Endothelial cell of umbilical vein (primary cell): ENCODE measurements at regions not wholly inside any gene's neighbourhood (a gene's known extent, or its start where the extent isn't known, plus 50 kb on each side); places are given as distances from the start of the nearest gene placed in this dataset.

Experiments
- BruUV-seq: library from RNA; stranded (reverse); fragments of 400-500 nt; replicated peaks from 2 replicates; lab custom pipeline; 2021; lab: Mats Ljungman, UMichigan
- CTCF ChIA-PET: fragments of 300-600, 350-600 bp; sonication (Branson Sonifier 250); formaldehyde crosslinking; loops from one replicate; lab custom pipeline; 2021; ENCODE audit warnings: antibody characterized with exemption, inconsistent platforms; lab: Charles Lee
- POLR2A ChIA-PET: fragments of 300-600, 350-600 bp; sonication (Branson Sonifier 250); formaldehyde crosslinking; loops from one replicate; lab custom pipeline; 2021; ENCODE audit warnings: antibody characterized with exemption, inconsistent platforms; lab: Charles Lee
- DNase-seq: peaks from one replicate; pipeline ENCODE4 v3.0.0-alpha.2; 2011; ENCODE audit warnings: low read depth, low spot score
- FAIRE-seq: peaks from 2 replicates; lab custom pipeline; 2011; peaks lifted over from hg19 to GRCh38; lab: Jason Lieb, UNC
- H2AFZ ChIP-seq: 2 replicates; pipeline ENCODE4 v1.6.0; 2012; ENCODE audit warnings: low read depth, low read length, control low read depth, inconsistent platforms
- H3K27ac ChIP-seq: 2 replicates; pipeline ENCODE4 v1.5.1; 2011; ENCODE audit warnings: low read depth, mild to moderate bottlenecking, control low read depth, low read length, moderate library complexity; ENCODE audit not compliant: insufficient read depth
- H3K27me3 ChIP-seq, 2 experiments: 2 replicates each; pipeline versions ENCODE4 v1.6.0 to v1.6.1; 2011; ENCODE audit warnings: low read length in 2 of 2, mixed read lengths in 1 of 2; ENCODE audit not compliant: control insufficient read depth in 2 of 2, insufficient read depth in 2 of 2
- H3K36me3 ChIP-seq, 2 experiments: 2 replicates in 1 of 2; 3 replicates in 1 of 2; pipeline ENCODE4 v1.5.1; 2011; ENCODE audit warnings: low read length in 2 of 2, mild to moderate bottlenecking in 1 of 2, moderate library complexity in 1 of 2; ENCODE audit not compliant: control insufficient read depth in 2 of 2, insufficient read depth in 2 of 2; ENCODE audit errors: extremely low read depth in 1 of 2
- H3K4me1 ChIP-seq: 3 replicates; pipeline ENCODE4 v1.5.1; 2011; ENCODE audit warnings: mild to moderate bottlenecking, low read length; ENCODE audit not compliant: control insufficient read depth, insufficient read depth; ENCODE audit errors: extremely low read depth
- H3K4me2 ChIP-seq: 2 replicates; pipeline ENCODE4 v1.6.1; 2011; ENCODE audit warnings: low read length, control low read depth, mixed read lengths; ENCODE audit not compliant: insufficient read depth
- H3K4me3 ChIP-seq, 3 experiments: fragments of 200-600 bp in 1 of 3; sonication (generic), shearing (Covaris generic) in 1 of 3; replicated peaks in 1 of 3; 2 replicates each; pipeline ENCODE4 v1.5.1; 2011 to 2016; ENCODE audit warnings: control low read depth in 3 of 3, low read length in 3 of 3, mild to moderate bottlenecking in 2 of 3, inconsistent platforms in 1 of 3, low read depth in 1 of 3, moderate library complexity in 1 of 3; ENCODE audit not compliant: insufficient read depth in 1 of 3
- H3K79me2 ChIP-seq: 2 replicates; pipeline ENCODE4 v1.6.0; 2012; ENCODE audit warnings: low read length, inconsistent platforms; ENCODE audit not compliant: control insufficient read depth, insufficient read depth
- H3K9ac ChIP-seq: replicated peaks from 2 replicates; pipeline ENCODE3; 2011; ENCODE audit warnings: low read length, control low read depth; ENCODE audit not compliant: insufficient read depth; ENCODE audit errors: extremely low read depth
- H3K9me1 ChIP-seq: replicated peaks from 3 replicates; pipeline ENCODE4 v1.6.0; 2011; ENCODE audit warnings: mild to moderate bottlenecking, low read length; ENCODE audit not compliant: control insufficient read depth, insufficient read depth; ENCODE audit errors: extremely low read depth
- H3K9me3 ChIP-seq: replicated peaks from 2 replicates; pipeline ENCODE4 v1.5.1; 2012; ENCODE audit warnings: low read length, inconsistent platforms; ENCODE audit not compliant: control insufficient read depth, insufficient read depth
- H4K20me1 ChIP-seq: replicated peaks from 2 replicates; pipeline ENCODE3; 2011; ENCODE audit warnings: mild to moderate bottlenecking, low read length; ENCODE audit not compliant: control insufficient read depth, insufficient read depth; ENCODE audit errors: extremely low read depth
- CTCF ChIP-seq, 2 donors: IDR thresholded peaks; 1 replicate in 1 of 2; 2 replicates in 1 of 2; pipeline ENCODE4 v1.5.1; 2011; ENCODE audit warnings: low read length in 2 of 2, mild to moderate bottlenecking in 2 of 2, moderate library complexity in 2 of 2, control low read depth in 1 of 2, inconsistent platforms in 1 of 2, low read depth in 1 of 2; ENCODE audit not compliant: insufficient read depth in 1 of 2; ENCODE audit errors: extremely low read depth in 1 of 2
- EZH2 ChIP-seq: IDR thresholded peaks from 2 replicates; pipeline ENCODE4 v1.6.1; 2012; ENCODE audit warnings: borderline replicate concordance, low read depth, mild to moderate bottlenecking, moderate library complexity, low read length, inconsistent platforms; ENCODE audit not compliant: severe bottlenecking
- FOS ChIP-seq: IDR thresholded peaks from 2 replicates; pipeline ENCODE4 v1.6.1; 2011; ENCODE audit warnings: mild to moderate bottlenecking, low read length, moderate library complexity, borderline replicate concordance; ENCODE audit not compliant: insufficient read depth
- GATA2 ChIP-seq: IDR thresholded peaks from 2 replicates; pipeline ENCODE4 v1.7.0; 2011; ENCODE audit warnings: low read depth, mild to moderate bottlenecking, moderate library complexity, mixed read lengths, low read length; ENCODE audit not compliant: insufficient read length, insufficient read depth
- JUN ChIP-seq: IDR thresholded peaks from 2 replicates; pipeline ENCODE4 v1.6.1; 2011; ENCODE audit warnings: borderline replicate concordance, low read depth; ENCODE audit not compliant: insufficient read length, insufficient read depth
- MAX ChIP-seq: IDR thresholded peaks from 2 replicates; pipeline ENCODE4 v1.6.1; 2011; ENCODE audit not compliant: insufficient read depth, insufficient read length
- MYC ChIP-seq: IDR thresholded peaks from one replicate; pipeline ENCODE4 v1.6.1; 2011; ENCODE audit warnings: mild to moderate bottlenecking, low read depth, low read length
- POLR2A ChIP-seq: IDR thresholded peaks from 2 replicates; pipeline ENCODE4 v1.6.1; 2012; ENCODE audit warnings: low read depth, mild to moderate bottlenecking, control low read depth, low read length
- POLR2AphosphoS5 ChIP-seq: IDR thresholded peaks from 2 replicates; pipeline ENCODE4 v1.6.1; 2012; ENCODE audit warnings: low read depth, mild to moderate bottlenecking, control low read depth, low read length, moderate library complexity; ENCODE audit not compliant: insufficient read depth
- dilution Hi-C: fragments of 300-500 bp; cut with MboI; formaldehyde crosslinking; loops from one replicate; pipeline ENCODE4 v1.15.0; 2019; ENCODE audit warnings: low sequenced_read_pairs; ENCODE audit not compliant: extremely low pct_ligation_motif_present
- intact Hi-C: fragments of 100-400 bp; cut with micrococcal nuclease; formaldehyde crosslinking; loops from one replicate; pipeline ENCODE4 v1.10.0; 2022

GRCh38 chr3:112736805-112737566 lies 96.0 kb upstream of the CCDC80 start:
- H3K4me1 ChIP-seq: no peaks in the 10 kb centered on the region
- H3K4me2 ChIP-seq: no peak overlapping the region
- ChIA-PET CTCF (interaction anchor here (0.8 to 8.9 kb wide), 6 partner anchors 13 to 244 kb away, joined by 3 to 184 read pairs (median 10); no protein-coding TSS in a partner anchor), POLR2A (no interaction called here)
- no peaks in the 10 kb centered on the region for H3K79me2 ChIP-seq
- FAIRE-seq: no peak
- no peak overlapping the region for H3K9ac ChIP-seq
- intact Hi-C loops (no loop called here), dilution Hi-C loops (no loop called here)
- no peaks in the 10 kb centered on the region for H3K9me1 ChIP-seq
- no peak overlapping the region for H2AFZ ChIP-seq
- no peaks in the 10 kb centered on the region for H3K27me3 ChIP-seq
- TF ChIP-seq EZH2 (no peak), JUN (no peak), GATA2 (no peak), POLR2A (no peak), CTCF (IDR thresholded peaks at IDR 0.05; ENCODE audit: extremely low read depth in 1 of 2, insufficient read depth in 1 of 2, low read depth in 1 of 2, low read length in 2 of 2) (no peak), MAX (no peak), FOS (no peak), POLR2AphosphoS5 (no peak), MYC (no peak)
- H3K9me3 ChIP-seq: no peaks in the 10 kb centered on the region
- DNase-seq: no peak
- no peaks in the 10 kb centered on the region for H3K36me3 ChIP-seq
- no TSS peak for BruUV-seq
- H3K27ac ChIP-seq: no peak overlapping the region
- no peak overlapping the region for H3K4me3 ChIP-seq
- H4K20me1 ChIP-seq: no peaks in the 10 kb centered on the region
